ENCODE measurements at regions not wholly inside any gene's neighbourhood (a gene's known extent, or its start where the extent isn't known, plus 50 kb on each side); places are given as distances from the start of the nearest gene placed in this dataset.

DNA sequence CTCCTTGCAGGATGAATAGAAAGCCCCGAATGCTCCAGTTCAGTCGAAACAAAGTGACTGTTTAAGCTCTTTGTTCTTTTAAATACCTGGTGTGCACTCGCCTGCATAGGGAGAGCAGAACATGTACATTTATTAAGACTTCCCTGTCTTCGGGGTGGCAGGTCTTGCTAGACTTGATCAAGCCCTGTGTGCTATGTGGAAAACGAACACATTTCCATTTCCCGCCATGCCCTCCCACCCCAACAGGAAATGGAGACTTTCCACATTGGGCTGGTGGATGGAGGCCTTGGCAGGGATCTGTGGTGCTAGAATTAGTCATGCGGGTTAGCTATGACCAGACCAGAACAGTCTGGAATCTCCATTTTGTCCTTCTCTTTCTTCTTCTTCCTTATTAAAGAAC lies 321.0 kb upstream of the THSD7B start:
- WGBS, 3 donors = 77 to 87% (median 81%) methylated on average over 7 of the region's 7 CpGs
- no peaks in the 10 kb centered on the region for H3K4me1 ChIP-seq (ENCODE audit: control insufficient read depth in 3 of 3, insufficient read depth in 2 of 3, low read depth in 1 of 3, low read length in 2 of 3)
- H3K9me3 ChIP-seq (ENCODE audit: control insufficient read depth in 2 of 2, insufficient read depth in 1 of 2, low read depth in 1 of 2, low read length in 1 of 2) = no peaks in the 10 kb centered on the region
- H3K27me3 ChIP-seq (ENCODE audit: control insufficient read depth in 3 of 3, insufficient read depth in 3 of 3, low read length in 3 of 3) = peaks cover 0 to 3% (median 3%) of the 10 kb centered on the region in 3 donors
- FAIRE-seq = no peak
- no peaks in the 10 kb centered on the region for H3K36me3 ChIP-seq (ENCODE audit: control insufficient read depth in 3 of 3, insufficient read depth in 2 of 3, low read depth in 1 of 3, low read length in 3 of 3)
- no peak overlapping the region for H3K4me3 ChIP-seq (ENCODE audit: low read depth in 1 of 3, low read length in 3 of 3)
- no peak overlapping the region for H3K27ac ChIP-seq (ENCODE audit: low read depth in 1 of 3, low read length in 2 of 3)
- DNase-seq = no peak

DNA sequence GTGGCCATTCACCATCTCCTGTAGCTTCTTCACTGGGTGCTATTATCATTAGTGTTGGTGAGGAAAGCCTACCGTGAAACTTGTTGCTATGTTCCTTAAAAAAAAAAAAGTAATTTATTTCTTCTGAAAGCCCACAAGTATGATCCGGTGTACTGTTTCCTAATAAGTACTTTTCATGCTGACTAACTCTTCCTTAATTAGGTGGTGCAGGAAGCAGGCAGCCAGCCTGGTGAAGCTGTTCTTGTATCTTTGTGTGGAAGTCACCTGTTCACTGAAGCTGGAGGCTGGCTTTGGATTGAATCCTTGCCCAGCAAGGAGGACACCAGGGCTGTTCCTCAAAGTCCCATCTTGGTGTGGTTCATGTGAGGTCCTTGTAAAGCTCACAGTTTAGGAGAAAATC lies 321.7 kb upstream of the THSD7B start:
- no peak overlapping the region for H3K4me3 ChIP-seq (ENCODE audit: low read depth in 1 of 3, low read length in 3 of 3)
- H3K4me1 ChIP-seq (ENCODE audit: control insufficient read depth in 3 of 3, insufficient read depth in 2 of 3, low read depth in 1 of 3, low read length in 2 of 3) = no peaks in the 10 kb centered on the region
- DNase-seq = no peak
- H3K27ac ChIP-seq (ENCODE audit: low read depth in 1 of 3, low read length in 2 of 3) = no peak overlapping the region
- H3K9me3 ChIP-seq (ENCODE audit: control insufficient read depth in 2 of 2, insufficient read depth in 1 of 2, low read depth in 1 of 2, low read length in 1 of 2) = no peaks in the 10 kb centered on the region
- no peak for FAIRE-seq
- H3K36me3 ChIP-seq (ENCODE audit: control insufficient read depth in 3 of 3, insufficient read depth in 2 of 3, low read depth in 1 of 3, low read length in 3 of 3) = no peaks in the 10 kb centered on the region
- H3K27me3 ChIP-seq (ENCODE audit: control insufficient read depth in 3 of 3, insufficient read depth in 3 of 3, low read length in 3 of 3) = peaks cover 0 to 3% (median 3%) of the 10 kb centered on the region in 3 donors
- WGBS, 3 donors = 51 to 82% (median 74%) methylated on average over 2 of the region's 2 CpGs

DNA sequence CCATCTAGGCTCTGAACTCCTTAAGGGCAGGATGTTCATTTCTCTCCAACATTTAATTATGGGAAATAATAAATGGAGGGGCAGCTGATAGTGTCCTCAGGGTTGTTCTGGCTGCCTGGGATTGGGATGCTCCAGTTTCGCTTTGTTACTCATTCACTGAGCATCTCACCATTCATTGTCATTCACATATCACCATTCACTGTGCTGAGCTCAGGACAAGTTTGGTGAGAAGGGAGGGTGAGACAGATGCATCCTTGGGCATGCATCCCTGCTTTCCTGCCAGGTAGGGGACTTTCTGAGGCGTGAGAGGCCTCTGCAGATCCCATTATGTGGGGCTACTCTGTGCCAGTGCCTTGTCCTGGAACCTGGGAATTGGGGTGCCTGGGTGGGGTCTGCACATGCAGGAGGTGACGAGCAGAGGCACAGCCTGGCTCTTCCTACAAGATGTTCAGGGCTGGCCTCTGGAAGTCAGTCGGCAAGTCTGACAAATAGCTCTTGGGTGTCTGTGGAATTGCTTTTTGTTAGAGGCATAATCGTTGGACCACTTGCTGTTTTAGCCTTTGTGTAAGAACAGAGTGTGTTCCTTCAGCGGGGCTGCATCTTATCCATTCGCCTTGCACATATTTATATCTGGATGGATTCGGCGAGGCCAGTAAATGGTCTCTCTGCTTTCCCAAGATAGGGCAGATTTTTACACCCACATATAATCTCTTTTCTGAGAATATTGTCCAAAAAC lies 323.2 kb upstream of the THSD7B start:
- Histone ChIP-seq H3K9me3 (ENCODE audit: control insufficient read depth in 2 of 2, insufficient read depth in 1 of 2, low read depth in 1 of 2, low read length in 1 of 2) (no peaks in the 10 kb centered on the region), H3K36me3 (ENCODE audit: control insufficient read depth in 3 of 3, insufficient read depth in 2 of 3, low read depth in 1 of 3, low read length in 3 of 3) (no peaks in the 10 kb centered on the region), H3K27me3 (ENCODE audit: control insufficient read depth in 3 of 3, insufficient read depth in 3 of 3, low read length in 3 of 3) (peaks cover 0 to 3% (median 0%) of the 10 kb centered on the region in 3 donors), H3K27ac (ENCODE audit: low read depth in 1 of 3, low read length in 2 of 3) (no peak overlapping the region), H3K4me1 (ENCODE audit: control insufficient read depth in 3 of 3, insufficient read depth in 2 of 3, low read depth in 1 of 3, low read length in 2 of 3) (no peaks in the 10 kb centered on the region), H3K4me3 (ENCODE audit: low read depth in 1 of 3, low read length in 3 of 3) (no peak overlapping the region)
- FAIRE-seq = no peak
- 75 to 83% (median 77%) methylated on average over 9 of the region's 9 CpGs for WGBS, 3 donors
- no peak for DNase-seq

DNA sequence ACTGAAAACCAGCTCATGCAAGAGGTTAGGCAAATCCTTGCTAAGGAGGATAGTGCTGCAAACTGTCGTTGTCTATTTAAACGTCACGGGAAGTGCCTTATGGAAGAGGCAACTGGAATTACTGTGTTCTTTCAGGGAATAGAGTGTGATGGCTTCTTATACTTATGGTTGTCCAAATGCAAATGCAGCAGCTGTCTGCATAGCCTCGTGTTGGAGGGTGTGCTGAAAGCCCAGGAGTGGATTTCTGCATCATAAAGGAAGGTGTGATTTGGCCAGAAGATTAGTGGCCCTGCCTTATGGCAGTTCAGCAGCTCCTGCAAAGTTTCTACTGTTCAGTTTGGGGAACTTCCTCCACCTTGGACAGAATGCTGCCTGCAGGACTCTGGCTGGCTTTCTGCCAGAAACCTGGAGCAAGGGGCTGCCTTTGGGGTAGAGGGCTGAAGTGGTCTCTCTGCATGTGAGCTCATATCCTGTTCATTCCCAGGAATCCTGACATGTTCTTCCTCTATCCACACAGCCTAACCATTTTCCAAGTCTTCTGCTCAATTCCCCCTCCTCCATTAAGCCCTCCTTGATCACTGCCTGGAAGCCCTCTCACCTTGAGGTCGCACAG lies 321.2 kb upstream of the CXCR4 start:
- H3K9me3 ChIP-seq (ENCODE audit: control insufficient read depth in 2 of 2, insufficient read depth in 1 of 2, low read depth in 1 of 2, low read length in 1 of 2) = no peaks in the 10 kb centered on the region
- no peak for FAIRE-seq
- no peaks in the 10 kb centered on the region for H3K36me3 ChIP-seq (ENCODE audit: control insufficient read depth in 3 of 3, insufficient read depth in 2 of 3, low read depth in 1 of 3, low read length in 3 of 3)
- H3K27ac ChIP-seq (ENCODE audit: low read depth in 1 of 3, low read length in 2 of 3) = no peak overlapping the region
- H3K4me1 ChIP-seq (ENCODE audit: control insufficient read depth in 3 of 3, insufficient read depth in 2 of 3, low read depth in 1 of 3, low read length in 2 of 3) = no peaks in the 10 kb centered on the region
- H3K4me3 ChIP-seq (ENCODE audit: low read depth in 1 of 3, low read length in 3 of 3) = no peak overlapping the region
- no peak for DNase-seq
- H3K27me3 ChIP-seq (ENCODE audit: control insufficient read depth in 3 of 3, insufficient read depth in 3 of 3, low read length in 3 of 3) = peaks cover 0 to 3% (median 0%) of the 10 kb centered on the region in 3 donors
- 45 to 53% (median 49%) methylated on average over 5 of the region's 5 CpGs for WGBS, 3 donors

DNA sequence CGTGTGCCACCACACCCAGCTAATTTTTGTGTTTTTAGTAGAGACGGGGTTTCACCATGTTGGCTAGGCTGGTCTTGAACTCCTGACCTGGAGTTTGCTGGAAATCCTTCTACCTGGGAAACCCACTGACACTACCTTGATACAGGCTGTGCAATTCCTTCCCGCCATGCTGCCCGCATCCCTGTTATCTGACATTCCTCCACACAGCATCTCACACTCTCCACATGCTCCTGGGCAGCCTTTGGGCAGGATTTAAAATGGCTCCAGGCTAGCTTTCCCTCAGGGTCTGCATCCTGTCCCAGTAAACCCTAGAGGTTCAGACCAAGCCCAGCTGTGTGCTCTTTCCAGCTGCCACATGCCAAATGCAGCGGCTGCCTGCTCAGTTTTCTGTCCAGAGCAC lies 319.5 kb upstream of the CXCR4 start:
- WGBS, 3 donors = 89 to 94% (median 90%) methylated on average over 5 of the region's 5 CpGs
- Histone ChIP-seq H3K27me3 (ENCODE audit: control insufficient read depth in 3 of 3, insufficient read depth in 3 of 3, low read length in 3 of 3) (peaks cover 0 to 3% (median 0%) of the 10 kb centered on the region in 3 donors), H3K27ac (ENCODE audit: low read depth in 1 of 3, low read length in 2 of 3) (no peak overlapping the region), H3K36me3 (ENCODE audit: control insufficient read depth in 3 of 3, insufficient read depth in 2 of 3, low read depth in 1 of 3, low read length in 3 of 3) (no peaks in the 10 kb centered on the region), H3K4me1 (ENCODE audit: control insufficient read depth in 3 of 3, insufficient read depth in 2 of 3, low read depth in 1 of 3, low read length in 2 of 3) (no peaks in the 10 kb centered on the region), H3K4me3 (ENCODE audit: low read depth in 1 of 3, low read length in 3 of 3) (no peak overlapping the region), H3K9me3 (ENCODE audit: control insufficient read depth in 2 of 2, insufficient read depth in 1 of 2, low read depth in 1 of 2, low read length in 1 of 2) (no peaks in the 10 kb centered on the region)
- FAIRE-seq (no peak), DNase-seq (no peak)

DNA sequence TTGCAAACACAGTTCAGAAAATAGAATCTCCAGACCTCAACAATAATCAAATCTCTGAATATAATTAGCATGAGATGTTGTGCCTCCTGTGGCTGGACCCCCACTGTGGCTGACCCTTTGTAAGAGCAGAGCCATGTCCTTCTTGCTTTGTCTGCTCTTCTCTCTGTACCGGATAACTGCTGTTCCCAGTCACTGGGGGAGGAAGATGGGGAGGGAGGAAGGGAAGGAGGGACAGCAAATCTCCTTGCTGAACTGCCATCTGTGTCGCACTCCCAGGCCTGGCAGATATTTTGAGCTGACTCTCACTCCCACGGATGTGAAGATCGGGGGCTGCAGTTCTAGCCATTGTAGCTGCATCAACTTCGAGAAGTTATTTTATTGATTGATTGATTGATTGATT lies 319.0 kb upstream of the CXCR4 start:
- Histone ChIP-seq H3K27ac (ENCODE audit: low read depth in 1 of 3, low read length in 2 of 3) (no peak overlapping the region), H3K27me3 (ENCODE audit: control insufficient read depth in 3 of 3, insufficient read depth in 3 of 3, low read length in 3 of 3) (no peaks in the 10 kb centered on the region), H3K4me1 (ENCODE audit: control insufficient read depth in 3 of 3, insufficient read depth in 2 of 3, low read depth in 1 of 3, low read length in 2 of 3) (no peaks in the 10 kb centered on the region), H3K36me3 (ENCODE audit: control insufficient read depth in 3 of 3, insufficient read depth in 2 of 3, low read depth in 1 of 3, low read length in 3 of 3) (no peaks in the 10 kb centered on the region), H3K4me3 (ENCODE audit: low read depth in 1 of 3, low read length in 3 of 3) (no peak overlapping the region), H3K9me3 (ENCODE audit: control insufficient read depth in 2 of 2, insufficient read depth in 1 of 2, low read depth in 1 of 2, low read length in 1 of 2) (no peaks in the 10 kb centered on the region)
- 58 to 75% (median 74%) methylated on average over 5 of the region's 5 CpGs for WGBS, 3 donors
- DNase-seq = no peak
- FAIRE-seq = no peak

DNA sequence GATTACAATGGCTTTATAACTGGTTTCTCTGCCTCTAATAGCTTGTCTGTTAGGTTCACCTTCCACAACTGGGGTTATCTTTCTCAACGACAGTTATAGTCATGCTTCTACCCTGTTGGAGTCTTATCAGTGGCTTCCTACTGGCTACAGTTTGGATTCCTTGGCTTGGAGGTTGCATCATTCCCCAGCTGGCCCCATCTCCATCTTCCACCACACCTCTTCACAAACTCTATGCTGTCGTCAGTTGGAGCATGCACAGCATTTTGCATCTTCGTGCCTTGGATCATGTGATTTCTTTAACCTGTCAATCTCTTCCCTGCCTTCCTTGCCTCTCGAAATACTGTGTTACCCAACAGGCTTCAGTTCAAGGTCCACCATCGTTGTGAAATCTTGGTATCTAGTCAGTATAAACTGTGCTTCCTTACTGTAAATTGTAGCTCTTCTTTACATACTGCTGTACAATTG lies 316.3 kb upstream of the CXCR4 start:
- H3K36me3 ChIP-seq (ENCODE audit: control insufficient read depth in 3 of 3, insufficient read depth in 2 of 3, low read depth in 1 of 3, low read length in 3 of 3) = no peaks in the 10 kb centered on the region
- 33 to 66% (median 44%) methylated on average over 5 of the region's 5 CpGs for WGBS, 3 donors
- no peak overlapping the region for H3K27ac ChIP-seq (ENCODE audit: low read depth in 1 of 3, low read length in 2 of 3)
- no peaks in the 10 kb centered on the region for H3K9me3 ChIP-seq (ENCODE audit: control insufficient read depth in 2 of 2, insufficient read depth in 1 of 2, low read depth in 1 of 2, low read length in 1 of 2)
- no peak for FAIRE-seq
- no peaks in the 10 kb centered on the region for H3K4me1 ChIP-seq (ENCODE audit: control insufficient read depth in 3 of 3, insufficient read depth in 2 of 3, low read depth in 1 of 3, low read length in 2 of 3)
- H3K27me3 ChIP-seq (ENCODE audit: control insufficient read depth in 3 of 3, insufficient read depth in 3 of 3, low read length in 3 of 3) = no peaks in the 10 kb centered on the region
- H3K4me3 ChIP-seq (ENCODE audit: low read depth in 1 of 3, low read length in 3 of 3) = no peak overlapping the region
- DNase-seq = peak in 1 of 2 donors; percentile 79

DNA sequence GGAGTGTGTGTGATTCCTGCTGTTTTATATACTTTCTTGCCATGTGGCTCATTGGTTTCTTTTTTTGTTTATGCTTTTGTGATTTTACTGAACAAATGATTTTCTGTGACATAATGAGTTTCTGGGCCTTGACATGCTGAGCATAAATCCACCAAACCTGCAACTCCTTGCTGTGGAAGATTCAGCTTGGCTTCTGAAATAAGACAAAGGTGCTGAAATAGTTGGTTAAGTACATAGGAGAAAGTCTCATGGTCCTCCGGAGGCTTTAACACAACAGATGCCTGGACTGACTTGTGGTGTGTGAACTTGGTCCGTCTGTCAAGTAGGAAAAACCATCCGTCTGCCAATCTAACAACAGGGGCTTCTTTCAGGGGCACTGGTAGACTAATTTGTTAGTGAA lies 315.3 kb upstream of the CXCR4 start:
- FAIRE-seq = no peak
- Histone ChIP-seq H3K27me3 (ENCODE audit: control insufficient read depth in 3 of 3, insufficient read depth in 3 of 3, low read length in 3 of 3) (no peaks in the 10 kb centered on the region), H3K27ac (ENCODE audit: low read depth in 1 of 3, low read length in 2 of 3) (no peak overlapping the region), H3K4me1 (ENCODE audit: control insufficient read depth in 3 of 3, insufficient read depth in 2 of 3, low read depth in 1 of 3, low read length in 2 of 3) (no peaks in the 10 kb centered on the region), H3K9me3 (ENCODE audit: control insufficient read depth in 2 of 2, insufficient read depth in 1 of 2, low read depth in 1 of 2, low read length in 1 of 2) (no peaks in the 10 kb centered on the region), H3K36me3 (ENCODE audit: control insufficient read depth in 3 of 3, insufficient read depth in 2 of 3, low read depth in 1 of 3, low read length in 3 of 3) (no peaks in the 10 kb centered on the region), H3K4me3 (ENCODE audit: low read depth in 1 of 3, low read length in 3 of 3) (no peak overlapping the region)
- no peak for DNase-seq
- WGBS, 3 donors = 79 to 87% (median 80%) methylated on average over 3 of the region's 3 CpGs

All from small intestine (tissue), 7 donors.